Gastroesophageal sphincter (tissue), 2 donors: ENCODE measurements at regions not wholly inside any gene's neighbourhood (a gene's known extent, or its start where the extent isn't known, plus 50 kb on each side); places are given as distances from the start of the nearest gene placed in this dataset.

ENCODE experiments used
- POLR2A ChIP-seq, 2 donors: fragments of 450-650 bp; IDR thresholded peaks; one replicate each; pipeline ENCODE4 v1.6.1; 2017; ENCODE audit warnings: antibody characterized with exemption in 2 of 2, mild to moderate bottlenecking in 2 of 2, moderate library complexity in 1 of 2
- POLR2AphosphoS5 ChIP-seq: sonication (generic); formaldehyde crosslinking; IDR thresholded peaks from one replicate; pipeline ENCODE4 v1.6.1; 2017; ENCODE audit warnings: antibody characterized with exemption

- TF ChIP-seq POLR2A (IDR thresholded peaks at IDR 0.05) (no peak), POLR2AphosphoS5 (no peak)
Measured at GRCh38 chr12:87794854-87795253, 234.3 kb downstream of the C12orf50 start.
